MCF 10A (cell line): ENCODE measurements at regions not wholly inside any gene's neighbourhood (a gene's known extent, or its start where the extent isn't known, plus 50 kb on each side); places are given as distances from the start of the nearest gene placed in this dataset.

Experiments used
- BruUV-seq: library from RNA; stranded (reverse); fragments of 400-500 nt; replicated peaks from 2 replicates; lab custom pipeline; 2021; lab: Mats Ljungman, UMichigan
- CTCF ChIA-PET: fragments of 300-600 bp; sonication (Branson Sonifier 250); formaldehyde crosslinking; extraction: SDS; loops from one replicate; lab custom pipeline; 2021; ENCODE audit warnings: antibody characterized with exemption, inconsistent platforms; lab: Yijun Ruan, JAX
- POLR2A ChIA-PET: fragments of 300-600, 350-650 bp; sonication (Branson Sonifier 250); formaldehyde crosslinking; extraction: SDS; loops from one replicate; lab custom pipeline; 2020; ENCODE audit warnings: antibody characterized with exemption, inconsistent platforms; lab: Yijun Ruan, JAX
- DNase-seq: peaks from one replicate; pipeline ENCODE4 v3.0.0-alpha.2; 2018; ENCODE audit not compliant: unreplicated experiment
- H3K27ac Mint-ChIP-seq: one replicate; pipeline ENCODE4 v1.8.0; 2022; ENCODE audit warnings: mild to moderate bottlenecking, low read depth, mixed read lengths; ENCODE audit not compliant: unreplicated experiment
- H3K27me3 Mint-ChIP-seq: one replicate; pipeline ENCODE4 v1.8.0; 2022; ENCODE audit warnings: mixed read lengths; ENCODE audit not compliant: insufficient read depth, unreplicated experiment
- H3K36me3 Mint-ChIP-seq: one replicate; pipeline ENCODE4 v1.8.0; 2022; ENCODE audit warnings: mild to moderate bottlenecking, moderate library complexity, mixed read lengths; ENCODE audit not compliant: insufficient read depth, unreplicated experiment
- H3K4me1 Mint-ChIP-seq: one replicate; pipeline ENCODE4 v1.8.0; 2022; ENCODE audit warnings: mixed read lengths; ENCODE audit not compliant: insufficient read depth, unreplicated experiment
- H3K4me3 Mint-ChIP-seq: one replicate; pipeline ENCODE4 v1.8.0; 2022; ENCODE audit warnings: mild to moderate bottlenecking, moderate library complexity, mixed read lengths; ENCODE audit not compliant: unreplicated experiment
- H3K9me3 Mint-ChIP-seq: one replicate; pipeline ENCODE4 v1.8.0; 2022; ENCODE audit warnings: mixed read lengths; ENCODE audit not compliant: unreplicated experiment
- intact Hi-C: fragments of 100-400 bp; cut with micrococcal nuclease; formaldehyde crosslinking; loops from 2 replicates; pipeline ENCODE4 v1.14.1; 2022
- TF ChIP-seq, protein P1 (sequence below): fragments of 200-600 bp; IDR thresholded peaks from one replicate; pipeline ENCODE4 v1.8.0; 2022; ENCODE audit warnings: antibody characterized with exemption, mild to moderate bottlenecking; ENCODE audit not compliant: unreplicated experiment

DNA sequence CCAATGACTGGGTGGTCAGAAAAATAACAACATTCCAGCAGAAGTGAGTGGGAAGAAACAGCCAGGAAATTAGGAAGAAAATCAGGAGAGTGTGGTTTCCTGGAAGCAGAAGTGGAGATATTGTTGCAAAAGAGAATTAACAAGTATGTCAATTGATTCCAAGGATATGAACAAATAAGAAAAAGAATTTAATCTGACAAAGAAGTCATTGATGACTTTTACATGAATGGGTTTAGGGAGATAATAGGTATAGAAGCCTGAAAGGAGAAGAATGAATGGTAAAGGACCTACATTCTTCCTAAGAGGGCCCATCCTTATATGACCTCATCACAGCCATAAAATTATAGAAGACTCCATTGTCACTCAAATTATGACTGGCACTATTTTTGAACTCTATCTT lies 1440.1 kb downstream of the OTOL1 start:
- Mint-ChIP-seq H3K4me1 (no peaks in the 10 kb centered on the region), H3K27me3 (no peaks in the 10 kb centered on the region), H3K36me3 (no peaks in the 10 kb centered on the region), H3K9me3 (no peaks in the 10 kb centered on the region), H3K27ac (no peak overlapping the region), H3K4me3 (no peak overlapping the region)
- CTCF ChIA-PET = no interaction called here
- TF ChIP-seq, protein P1, sequence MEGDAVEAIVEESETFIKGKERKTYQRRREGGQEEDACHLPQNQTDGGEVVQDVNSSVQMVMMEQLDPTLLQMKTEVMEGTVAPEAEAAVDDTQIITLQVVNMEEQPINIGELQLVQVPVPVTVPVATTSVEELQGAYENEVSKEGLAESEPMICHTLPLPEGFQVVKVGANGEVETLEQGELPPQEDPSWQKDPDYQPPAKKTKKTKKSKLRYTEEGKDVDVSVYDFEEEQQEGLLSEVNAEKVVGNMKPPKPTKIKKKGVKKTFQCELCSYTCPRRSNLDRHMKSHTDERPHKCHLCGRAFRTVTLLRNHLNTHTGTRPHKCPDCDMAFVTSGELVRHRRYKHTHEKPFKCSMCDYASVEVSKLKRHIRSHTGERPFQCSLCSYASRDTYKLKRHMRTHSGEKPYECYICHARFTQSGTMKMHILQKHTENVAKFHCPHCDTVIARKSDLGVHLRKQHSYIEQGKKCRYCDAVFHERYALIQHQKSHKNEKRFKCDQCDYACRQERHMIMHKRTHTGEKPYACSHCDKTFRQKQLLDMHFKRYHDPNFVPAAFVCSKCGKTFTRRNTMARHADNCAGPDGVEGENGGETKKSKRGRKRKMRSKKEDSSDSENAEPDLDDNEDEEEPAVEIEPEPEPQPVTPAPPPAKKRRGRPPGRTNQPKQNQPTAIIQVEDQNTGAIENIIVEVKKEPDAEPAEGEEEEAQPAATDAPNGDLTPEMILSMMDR = no peak
- DNase-seq = no peak
- intact Hi-C loops = no loop called here
- POLR2A ChIA-PET = no interaction called here
- BruUV-seq = no TSS peak

DNA sequence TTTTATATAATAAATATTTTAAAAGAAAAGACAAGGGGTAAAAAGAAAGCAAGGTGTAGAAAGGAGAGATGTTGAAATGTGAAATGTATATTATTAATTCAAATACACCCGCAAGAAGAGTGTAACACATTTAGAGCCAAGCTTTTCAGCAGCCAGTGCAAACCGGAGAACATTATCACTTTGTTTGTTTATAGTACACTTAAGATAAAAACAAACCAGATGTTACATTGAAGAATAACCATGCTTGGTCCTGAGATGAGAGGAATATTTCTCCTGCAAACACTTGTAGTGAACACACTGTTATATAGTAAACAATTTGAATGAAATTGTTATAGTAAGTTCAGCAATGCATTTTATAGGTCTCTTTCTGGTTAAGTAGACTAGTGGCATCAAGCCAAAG lies 1441.5 kb downstream of the OTOL1 start:
- H3K27me3 Mint-ChIP-seq = no peaks in the 10 kb centered on the region
- TF ChIP-seq, protein P1 = no peak

DNA sequence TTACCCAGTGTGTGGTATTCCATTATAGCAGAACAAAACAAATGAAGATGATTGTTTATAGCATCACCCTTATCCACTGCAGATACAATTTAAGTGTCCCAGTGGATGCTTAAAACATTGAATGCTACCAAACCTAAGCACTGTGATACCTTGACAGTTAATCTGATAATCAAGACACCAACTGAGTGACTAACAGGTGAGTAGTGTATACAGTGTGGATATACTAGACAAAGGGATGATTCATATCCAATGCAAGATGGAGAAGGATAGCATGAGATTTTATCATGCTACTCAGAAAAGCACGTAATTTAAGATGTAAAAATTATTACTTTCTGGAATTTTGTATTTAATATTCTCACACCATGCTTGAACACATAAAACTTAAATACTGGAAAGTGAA lies 1449.0 kb downstream of the OTOL1 start:
- Mint-ChIP-seq H3K36me3 (no peaks in the 10 kb centered on the region), H3K4me3 (no peak overlapping the region), H3K4me1 (peaks cover 6% of the 10 kb centered on the region), H3K9me3 (no peaks in the 10 kb centered on the region), H3K27me3 (no peaks in the 10 kb centered on the region), H3K27ac (no peak overlapping the region)
- intact Hi-C loops = no loop called here
- TF ChIP-seq, protein P1 = no peak
- no peak for DNase-seq
- ChIA-PET CTCF (interaction anchor here (0.5 kb wide), 1 partner anchor 35 kb away, joined by 3 read pairs; no protein-coding TSS in a partner anchor), POLR2A (no interaction called here)
- no TSS peak for BruUV-seq

More for the DNA sequence above, 1441.5 kb downstream of the OTOL1 start:
- BruUV-seq = no TSS peak
- no peak overlapping the region for H3K4me3 Mint-ChIP-seq
- intact Hi-C loops = no loop called here
- H3K27ac Mint-ChIP-seq = no peak overlapping the region
- ChIA-PET POLR2A (interaction anchor here (0.6 kb wide), 1 partner anchor 41 kb away, joined by 4 read pairs; no protein-coding TSS in a partner anchor), CTCF (no interaction called here)
- no peak for DNase-seq
- no peaks in the 10 kb centered on the region for H3K36me3 Mint-ChIP-seq
- no peaks in the 10 kb centered on the region for H3K9me3 Mint-ChIP-seq
- H3K4me1 Mint-ChIP-seq = no peaks in the 10 kb centered on the region

DNA sequence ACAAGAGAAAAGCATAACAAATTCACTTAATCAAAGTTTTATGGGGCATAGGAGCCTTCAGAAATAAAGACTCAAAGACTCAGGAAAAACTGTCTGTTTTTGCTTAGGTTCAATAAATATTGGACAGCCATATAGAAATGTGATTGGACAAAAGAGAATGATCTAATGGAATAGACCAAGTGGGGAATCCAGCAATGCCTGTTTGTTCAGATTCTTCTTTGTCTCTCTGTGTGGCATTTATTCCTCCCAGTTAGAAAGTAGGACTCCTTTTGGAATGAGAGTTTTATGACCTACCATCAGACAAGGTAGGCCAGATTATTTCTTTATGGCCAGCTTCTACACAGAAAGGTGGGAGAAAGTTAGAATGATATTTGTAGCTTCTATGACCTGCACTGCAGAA lies 1460.1 kb downstream of the OTOL1 start:
- no TSS peak for BruUV-seq
- Mint-ChIP-seq H3K4me1 (no peaks in the 10 kb centered on the region), H3K27ac (no peak overlapping the region), H3K9me3 (no peaks in the 10 kb centered on the region), H3K4me3 (no peak overlapping the region), H3K36me3 (no peaks in the 10 kb centered on the region), H3K27me3 (no peaks in the 10 kb centered on the region)
- POLR2A ChIA-PET = no interaction called here
- TF ChIP-seq, protein P1 = no peak
- intact Hi-C loops = no loop called here
- DNase-seq = no peak
- CTCF ChIA-PET = no interaction called here
